GM12878 (cell line): ENCODE measurements at regions not wholly inside any gene's neighbourhood (a gene's known extent, or its start where the extent isn't known, plus 50 kb on each side); places are given as distances from the start of the nearest gene placed in this dataset.

Source experiments
- ATAC-seq: fragments of 200-7000 bp; cut with Tn5 transposase; 3 replicates; pipeline ENCODE4 v1.9.1; 2020; ENCODE audit warnings: mild to moderate bottlenecking, moderate library complexity
- BruUV-seq: library from RNA; stranded (reverse); fragments of 400-500 nt; replicated peaks from 2 replicates; lab custom pipeline; 2021; lab: Mats Ljungman, UMichigan
- CTCF ChIA-PET: fragments of 300-600 bp; sonication (Branson Sonifier 250); formaldehyde crosslinking; extraction: SDS; loops from one replicate; lab custom pipeline; 2021; ENCODE audit warnings: inconsistent platforms; lab: Yijun Ruan, JAX
- POLR2A ChIA-PET: fragments of 350-600 bp; formaldehyde crosslinking; extraction: SDS; loops from one replicate; lab custom pipeline; 2021; ENCODE audit warnings: inconsistent platforms; lab: Charles Lee
- RAD21 ChIA-PET: fragments of 300-600 bp; sonication (Branson Sonifier 250); formaldehyde crosslinking; loops from one replicate; lab custom pipeline; 2023; ENCODE audit warnings: antibody characterized with exemption; ENCODE audit not compliant: unreplicated experiment; lab: Charles Lee
- SMC1A ChIA-PET: fragments of 300-600 bp; sonication (Branson Sonifier 250); formaldehyde crosslinking; loops from one replicate; lab custom pipeline; 2023; ENCODE audit not compliant: unreplicated experiment, uncharacterized antibody; lab: Charles Lee
- DNase-seq: peaks from one replicate; pipeline ENCODE4 v3.0.0-alpha.2; 2011; ENCODE audit warnings: low read depth, low spot score
- FAIRE-seq: peaks from 3 replicates; lab custom pipeline; 2011; peaks lifted over from hg19 to GRCh38; lab: Jason Lieb, UNC
- H2AFZ ChIP-seq: 2 replicates; pipeline ENCODE4 v1.6.0; 2011; ENCODE audit warnings: low read depth, low read length, control low read depth; ENCODE audit not compliant: control insufficient read depth
- H3K27ac ChIP-seq: 2 replicates; pipeline ENCODE4 v1.5.1; 2011; ENCODE audit warnings: control low read depth; ENCODE audit not compliant: control insufficient read depth, insufficient read depth
- H3K27me3 ChIP-seq, 2 experiments: replicated peaks in 1 of 2; 2 replicates each; pipeline versions ENCODE4 v1.6.0 to v1.6.1; 2011; ENCODE audit warnings: low read length in 1 of 2; ENCODE audit not compliant: control insufficient read depth in 2 of 2, insufficient read depth in 2 of 2
- H3K36me3 ChIP-seq, 2 experiments: 2 replicates each; pipeline ENCODE4 v1.5.1; 2011; ENCODE audit warnings: low read length in 1 of 2; ENCODE audit not compliant: control insufficient read depth in 2 of 2, insufficient read depth in 2 of 2
- H3K4me1 ChIP-seq: 2 replicates; pipeline ENCODE4 v1.6.1; 2011; ENCODE audit warnings: mild to moderate bottlenecking, low read length, moderate library complexity, mixed read lengths; ENCODE audit not compliant: control insufficient read depth, insufficient read depth
- H3K4me2 ChIP-seq: 2 replicates; pipeline ENCODE4 v1.6.0; 2011; ENCODE audit warnings: control low read depth; ENCODE audit not compliant: control insufficient read depth, insufficient read depth
- H3K4me3 ChIP-seq: fragments of 200-600 bp; sonication (generic); 2 replicates; pipeline ENCODE4 v1.5.1; 2016
- H3K79me2 ChIP-seq: 2 replicates; pipeline ENCODE4 v1.6.0; 2011; ENCODE audit warnings: low read length; ENCODE audit not compliant: control insufficient read depth, insufficient read depth
- H3K9ac ChIP-seq: 2 replicates; pipeline ENCODE4 v1.8.0; 2011; ENCODE audit warnings: low read length, control low read depth, mixed read lengths; ENCODE audit not compliant: control insufficient read depth, insufficient read depth
- H3K9me3 ChIP-seq: replicated peaks from 3 replicates; pipeline ENCODE4 v1.5.1; 2011; ENCODE audit warnings: mild to moderate bottlenecking, low read length; ENCODE audit not compliant: control insufficient read depth, insufficient read depth
- H4K20me1 ChIP-seq: 2 replicates; pipeline ENCODE4 v1.6.0; 2011; ENCODE audit not compliant: control insufficient read depth, insufficient read depth
- CBX3 ChIP-seq: fragments of 200-600 bp; sonication (generic); IDR thresholded peaks from 2 replicates; pipeline ENCODE4 v1.6.1; 2016; ENCODE audit warnings: low read depth, borderline replicate concordance
- CHD2 ChIP-seq: IDR thresholded peaks from 2 replicates; pipeline ENCODE4 v1.6.1; 2011; ENCODE audit warnings: low read depth, low read length, improper control_type of control experiment, borderline replicate concordance
- CTCF ChIP-seq, 3 experiments: IDR thresholded peaks in 2 of 3; conservative IDR thresholded peaks in 1 of 3; 2 replicates each; pipeline ENCODE4 v1.5.1; 2011; ENCODE audit warnings: low read depth in 3 of 3, low read length in 3 of 3, mild to moderate bottlenecking in 3 of 3, control low read depth in 2 of 3, moderate library complexity in 2 of 3, inconsistent platforms in 1 of 3, mixed read lengths in 1 of 3; ENCODE audit not compliant: control insufficient read depth in 2 of 3, insufficient read depth in 1 of 3; ENCODE audit errors: extremely low read depth in 1 of 3
- IKZF2 ChIP-seq, 2 experiments: fragments of 450-650 bp; IDR thresholded peaks; 2 replicates each; pipeline ENCODE4 v1.6.1; 2017; ENCODE audit warnings: mild to moderate bottlenecking in 2 of 2, moderate library complexity in 2 of 2
- PML ChIP-seq: IDR thresholded peaks from 2 replicates; pipeline ENCODE4 v1.6.1; 2012; ENCODE audit warnings: low read length, inconsistent platforms
- USF2 ChIP-seq: IDR thresholded peaks from 2 replicates; pipeline ENCODE4 v1.6.1; 2011; ENCODE audit warnings: low read depth, low read length, improper control_type of control experiment, borderline replicate concordance
- ZBTB33 ChIP-seq: fragments of 450-650 bp; IDR thresholded peaks from 2 replicates; pipeline ENCODE4 v1.6.1; 2017; ENCODE audit warnings: mild to moderate bottlenecking
- WGBS: methylation state at CpG from one replicate; pipeline ENCODE4 v1.1.6; 2016; ENCODE audit warnings: low lambda C conversion rate; ENCODE audit not compliant: insufficient replicate concordance, insufficient coverage; ENCODE audit errors: missing lambda C conversion rate; 5-methylcytosine and 5-hydroxymethylcytosine counted together
- in situ Hi-C: fragments of 300-500 bp; cut with MboI; formaldehyde crosslinking; loops from 9 replicates; pipeline ENCODE4 v1.14.3; 2018; ENCODE audit warnings: mixed read lengths
- intact Hi-C: fragments of 100-400 bp; cut with micrococcal nuclease; formaldehyde crosslinking; loops from one replicate; pipeline ENCODE4 v1.14.2; 2022; ENCODE audit not compliant: unreplicated experiment

- Histone ChIP-seq H3K27ac (no peak overlapping the region), H3K4me3 (no peak overlapping the region), H2AFZ (no peak overlapping the region), H3K4me2 (no peak overlapping the region), H3K4me1 (no peaks in the 10 kb centered on the region), H3K79me2 (no peaks in the 10 kb centered on the region), H4K20me1 (no peaks in the 10 kb centered on the region), H3K9me3 (no peaks in the 10 kb centered on the region), H3K27me3 (no peaks in the 10 kb centered on the region), H3K36me3 (no peaks in the 10 kb centered on the region), H3K9ac (no peak overlapping the region)
- ChIA-PET SMC1A (no interaction called here), RAD21 (no interaction called here), POLR2A (no interaction called here), CTCF (no interaction called here)
- BruUV-seq: no TSS peak
- ATAC-seq (no peak), FAIRE-seq (no peak), DNase-seq (no peak)
- WGBS: 0% methylated on average over 2 of the region's 2 CpGs
- intact Hi-C loops: no loop called here
- TF ChIP-seq CTCF (IDR thresholded peaks at IDR 0.05 in 2 of 3, conservative IDR thresholded peaks at IDR 0.05 in 1 of 3; ENCODE audit: control insufficient read depth in 2 of 3, extremely low read depth in 1 of 3, insufficient read depth in 1 of 3, low read depth in 3 of 3, low read length in 3 of 3): no peak
- no peak for TF ChIP-seq PML
- TF ChIP-seq IKZF2 (IDR thresholded peaks at IDR 0.05): no peak
- TF ChIP-seq ZBTB33: no peak
- no peak for TF ChIP-seq CHD2
- no peak for TF ChIP-seq USF2
- TF ChIP-seq CBX3: no peak
- in situ Hi-C loops: no loop called here
Measured at GRCh38 chr4:100299046-100299840, 109.0 kb upstream of the DDIT4L start.
